Activated naive CD4-positive, alpha-beta T cell treated with anti-CD3 and anti-CD28 coated beads, Interleukin-2, amount 50 U/mL, for 24 hours (primary cell): ENCODE measurements at regions not wholly inside any gene's neighbourhood (a gene's known extent, or its start where the extent isn't known, plus 50 kb on each side); places are given as distances from the start of the nearest gene placed in this dataset.

Source experiments
- H3K27ac Mint-ChIP-seq: one replicate; pipeline ENCODE4 v1.8.0; 2021; ENCODE audit warnings: mild to moderate bottlenecking, mixed read lengths
- H3K27me3 Mint-ChIP-seq: one replicate; pipeline ENCODE4 v1.8.0; 2021; ENCODE audit warnings: mixed read lengths
- H3K36me3 Mint-ChIP-seq: one replicate; pipeline ENCODE4 v1.8.0; 2021; ENCODE audit warnings: mixed read lengths
- H3K4me1 Mint-ChIP-seq: one replicate; pipeline ENCODE4 v1.8.0; 2021; ENCODE audit warnings: mixed read lengths
- H3K4me3 Mint-ChIP-seq: one replicate; pipeline ENCODE4 v1.8.0; 2021; ENCODE audit warnings: mild to moderate bottlenecking, mixed read lengths
- H3K9me3 Mint-ChIP-seq: one replicate; pipeline ENCODE4 v1.8.0; 2021; ENCODE audit warnings: mixed read lengths

- H3K27ac Mint-ChIP-seq = no peak overlapping the region
- no peaks in the 10 kb centered on the region for H3K9me3 Mint-ChIP-seq
- no peaks in the 10 kb centered on the region for H3K36me3 Mint-ChIP-seq
- peaks cover 19% of the 10 kb centered on the region for H3K27me3 Mint-ChIP-seq
- H3K4me3 Mint-ChIP-seq = no peak overlapping the region
- H3K4me1 Mint-ChIP-seq = no peaks in the 10 kb centered on the region
Measured at GRCh38 chr22:48121984-48122383, 1359.5 kb downstream of the TBC1D22A start.

- H3K9me3 Mint-ChIP-seq = no peaks in the 10 kb centered on the region
- peaks cover 22% of the 10 kb centered on the region for H3K27me3 Mint-ChIP-seq
- no peaks in the 10 kb centered on the region for H3K4me1 Mint-ChIP-seq
- H3K4me3 Mint-ChIP-seq = no peak overlapping the region
- no peaks in the 10 kb centered on the region for H3K36me3 Mint-ChIP-seq
- no peak overlapping the region for H3K27ac Mint-ChIP-seq
Measured at GRCh38 chr22:48118654-48119053, 1356.2 kb downstream of the TBC1D22A start.

GRCh38 chr22:48116871-48117270, 1354.4 kb downstream of the TBC1D22A start:
- Mint-ChIP-seq H3K27ac (no peak overlapping the region), H3K9me3 (no peaks in the 10 kb centered on the region), H3K36me3 (no peaks in the 10 kb centered on the region), H3K4me1 (no peaks in the 10 kb centered on the region), H3K27me3 (peaks cover 18% of the 10 kb centered on the region), H3K4me3 (no peak overlapping the region)

- Mint-ChIP-seq H3K9me3 (no peaks in the 10 kb centered on the region), H3K4me3 (no peak overlapping the region), H3K4me1 (no peaks in the 10 kb centered on the region), H3K27ac (no peak overlapping the region), H3K36me3 (no peaks in the 10 kb centered on the region), H3K27me3 (peaks cover 9% of the 10 kb centered on the region)
Measured at GRCh38 chr22:48112687-48113521, 1350.5 kb downstream of the TBC1D22A start.

GRCh38 chr22:48106715-48107259, 1344.3 kb downstream of the TBC1D22A start:
- Mint-ChIP-seq H3K4me1 (no peaks in the 10 kb centered on the region), H3K27me3 (peaks cover 2% of the 10 kb centered on the region), H3K36me3 (no peaks in the 10 kb centered on the region), H3K4me3 (no peak overlapping the region), H3K9me3 (no peaks in the 10 kb centered on the region), H3K27ac (no peak overlapping the region)

GRCh38 chr22:48106215-48106614, 1343.8 kb downstream of the TBC1D22A start:
- H3K4me1 Mint-ChIP-seq = peaks cover 2% of the 10 kb centered on the region
- H3K36me3 Mint-ChIP-seq = no peaks in the 10 kb centered on the region
- H3K9me3 Mint-ChIP-seq = no peaks in the 10 kb centered on the region
- H3K4me3 Mint-ChIP-seq = no peak overlapping the region
- peaks cover 2% of the 10 kb centered on the region for H3K27me3 Mint-ChIP-seq
- H3K27ac Mint-ChIP-seq = no peak overlapping the region

- H3K27me3 Mint-ChIP-seq = peaks cover 2% of the 10 kb centered on the region
- H3K9me3 Mint-ChIP-seq = no peaks in the 10 kb centered on the region
- H3K36me3 Mint-ChIP-seq = no peaks in the 10 kb centered on the region
- no peak overlapping the region for H3K4me3 Mint-ChIP-seq
- no peak overlapping the region for H3K27ac Mint-ChIP-seq
- peaks cover 7% of the 10 kb centered on the region for H3K4me1 Mint-ChIP-seq
Measured at GRCh38 chr22:48105259-48105658, 1342.8 kb downstream of the TBC1D22A start.

GRCh38 chr22:48104766-48105165, 1342.3 kb downstream of the TBC1D22A start:
- peaks cover 1% of the 10 kb centered on the region for H3K27me3 Mint-ChIP-seq
- H3K36me3 Mint-ChIP-seq = no peaks in the 10 kb centered on the region
- no peaks in the 10 kb centered on the region for H3K9me3 Mint-ChIP-seq
- H3K27ac Mint-ChIP-seq = no peak overlapping the region
- H3K4me1 Mint-ChIP-seq = peaks cover 7% of the 10 kb centered on the region
- H3K4me3 Mint-ChIP-seq = no peak overlapping the region

- Mint-ChIP-seq H3K4me3 (no peak overlapping the region), H3K27me3 (peaks cover 1% of the 10 kb centered on the region), H3K4me1 (peaks cover 7% of the 10 kb centered on the region), H3K9me3 (no peaks in the 10 kb centered on the region), H3K36me3 (no peaks in the 10 kb centered on the region), H3K27ac (no peak overlapping the region)
Measured at GRCh38 chr22:48104102-48104738, 1341.8 kb downstream of the TBC1D22A start.

- Mint-ChIP-seq H3K9me3 (no peaks in the 10 kb centered on the region), H3K27me3 (peaks cover 1% of the 10 kb centered on the region), H3K4me3 (no peak overlapping the region), H3K4me1 (peaks cover 15% of the 10 kb centered on the region), H3K27ac (no peak overlapping the region), H3K36me3 (no peaks in the 10 kb centered on the region)
Measured at GRCh38 chr22:48103126-48103875, 1340.9 kb downstream of the TBC1D22A start.

- Mint-ChIP-seq H3K4me3 (no peak overlapping the region), H3K36me3 (no peaks in the 10 kb centered on the region), H3K27me3 (peaks cover 1% of the 10 kb centered on the region), H3K4me1 (peaks cover 21% of the 10 kb centered on the region), H3K9me3 (no peaks in the 10 kb centered on the region), H3K27ac (no peak overlapping the region)
Measured at GRCh38 chr22:48102581-48102980, 1340.1 kb downstream of the TBC1D22A start.

GRCh38 chr22:48101704-48102103, 1339.3 kb downstream of the TBC1D22A start:
- Mint-ChIP-seq H3K36me3 (no peaks in the 10 kb centered on the region), H3K27ac (no peak overlapping the region), H3K4me1 (peaks cover 25% of the 10 kb centered on the region), H3K27me3 (peaks cover 1% of the 10 kb centered on the region), H3K9me3 (no peaks in the 10 kb centered on the region), H3K4me3 (no peak overlapping the region)

GRCh38 chr22:48100685-48101417, 1338.4 kb downstream of the TBC1D22A start:
- Mint-ChIP-seq H3K4me1 (peaks cover 25% of the 10 kb centered on the region), H3K9me3 (no peaks in the 10 kb centered on the region), H3K27me3 (peaks cover 1% of the 10 kb centered on the region), H3K4me3 (no peak overlapping the region), H3K27ac (no peak overlapping the region), H3K36me3 (no peaks in the 10 kb centered on the region)

- Mint-ChIP-seq H3K4me1 (peaks cover 25% of the 10 kb centered on the region), H3K36me3 (peaks cover 2% of the 10 kb centered on the region), H3K27me3 (peaks cover 1% of the 10 kb centered on the region), H3K4me3 (no peak overlapping the region), H3K9me3 (no peaks in the 10 kb centered on the region), H3K27ac (no peak overlapping the region)
Measured at GRCh38 chr22:48099671-48100070, 1337.2 kb downstream of the TBC1D22A start.

GRCh38 chr22:48099251-48099650, 1336.8 kb downstream of the TBC1D22A start:
- no peaks in the 10 kb centered on the region for H3K9me3 Mint-ChIP-seq
- H3K36me3 Mint-ChIP-seq = peaks cover 2% of the 10 kb centered on the region
- H3K27me3 Mint-ChIP-seq = peaks cover 1% of the 10 kb centered on the region
- H3K4me1 Mint-ChIP-seq = peaks cover 25% of the 10 kb centered on the region
- no peak overlapping the region for H3K4me3 Mint-ChIP-seq
- no peak overlapping the region for H3K27ac Mint-ChIP-seq
